HCT116 (cell line): ENCODE measurements at regions not wholly inside any gene's neighbourhood (a gene's known extent, or its start where the extent isn't known, plus 50 kb on each side); places are given as distances from the start of the nearest gene placed in this dataset.

Source experiments
- ATAC-seq: fragments of 200-7000 bp; cut with Tn5 transposase; 2 replicates; pipeline ENCODE4 v1.9.1; 2020; ENCODE audit warnings: mild to moderate bottlenecking, moderate library complexity
- BruUV-seq: library from RNA; stranded (reverse); fragments of 400-500 nt; replicated peaks from 2 replicates; lab custom pipeline; 2021; lab: Mats Ljungman, UMichigan
- CTCF ChIA-PET: fragments of 300-600 bp; sonication (Branson Sonifier 250); formaldehyde crosslinking; loops from one replicate; lab custom pipeline; 2021; ENCODE audit warnings: antibody characterized with exemption; lab: Charles Lee
- POLR2A ChIA-PET: fragments of 300-600, 350-600 bp; sonication (Branson Sonifier 250); formaldehyde crosslinking; loops from one replicate; lab custom pipeline; 2021; ENCODE audit warnings: antibody characterized with exemption; lab: Charles Lee
- RAD21 ChIA-PET, 2 experiments: fragments of 300-600 bp; sonication (Branson Sonifier 250); formaldehyde crosslinking; loops; one replicate each; lab custom pipeline; 2023; ENCODE audit warnings: low total read pairs in 2 of 2; ENCODE audit not compliant: uncharacterized antibody in 2 of 2, unreplicated experiment in 2 of 2, low non-redundant PET in 1 of 2; lab: Charles Lee
- DNase-seq: peaks from one replicate; pipeline ENCODE4 v3.0.0-alpha.2; 2010; ENCODE audit warnings: low read depth, low spot score
- H2AFZ ChIP-seq: fragments of 200-600 bp; shearing (Covaris generic), sonication (generic); 2 replicates; pipeline ENCODE4 v1.6.1; 2017; ENCODE audit warnings: low read depth, mixed run types, mixed read lengths, antibody characterized with exemption, low read length; ENCODE audit not compliant: poor library complexity, severe bottlenecking
- H3K27ac ChIP-seq: 2 replicates; pipeline ENCODE4 v1.5.1; 2012; ENCODE audit warnings: low read depth, low read length
- H3K27me3 ChIP-seq: fragments of 200-600 bp; sonication (generic); 2 replicates; pipeline ENCODE4 v1.6.1; 2016; ENCODE audit warnings: mixed run types, low read length, mixed read lengths; ENCODE audit not compliant: insufficient read depth
- H3K36me3 ChIP-seq, 2 experiments: fragments of 200-500 bp in 1 of 2; fragments of 200-600 bp in 1 of 2; sonication (Bioruptor generic) in 1 of 2; sonication (generic) in 1 of 2; 2 replicates each; pipeline versions ENCODE4 v1.5.1 to v1.6.1; 2014 to 2016; ENCODE audit warnings: low read length in 2 of 2, inconsistent platforms in 1 of 2, mixed read lengths in 1 of 2, mixed run types in 1 of 2; ENCODE audit not compliant: insufficient read depth in 2 of 2, control insufficient read depth in 1 of 2
- H3K4me1 ChIP-seq, 2 experiments: fragments of 200-600 bp in 1 of 2; sonication (generic) in 1 of 2; 2 replicates each; pipeline versions ENCODE4 v1.5.1 to v1.6.1; 2012 to 2017; ENCODE audit warnings: low read length in 2 of 2, inconsistent platforms in 1 of 2, mild to moderate bottlenecking in 1 of 2, mixed read lengths in 1 of 2, mixed run types in 1 of 2, moderate library complexity in 1 of 2; ENCODE audit not compliant: insufficient read depth in 2 of 2, control insufficient read depth in 1 of 2
- H3K4me2 ChIP-seq: fragments of 200-600 bp; sonication (generic); 2 replicates; pipeline ENCODE4 v1.6.1; 2017; ENCODE audit warnings: mixed run types, low read length, mixed read lengths
- H3K4me3 ChIP-seq, 2 experiments: fragments of 200-600 bp in 1 of 2; sonication (generic) in 1 of 2; replicated peaks in 1 of 2; 2 replicates each; pipeline ENCODE4 v1.5.1; 2011 to 2016; ENCODE audit warnings: low read length in 2 of 2, control low read depth in 1 of 2, low read depth in 1 of 2, mild to moderate bottlenecking in 1 of 2, mixed read lengths in 1 of 2, mixed run types in 1 of 2
- H3K79me2 ChIP-seq: fragments of 200-600 bp; sonication (generic); 2 replicates; pipeline ENCODE4 v1.6.1; 2017; ENCODE audit warnings: mild to moderate bottlenecking, mixed run types, low read length, moderate library complexity, mixed read lengths; ENCODE audit not compliant: insufficient read depth
- H3K9ac ChIP-seq: fragments of 200-600 bp; sonication (generic); 2 replicates; pipeline ENCODE4 v1.6.1; 2016; ENCODE audit warnings: low read length, mixed read lengths
- H3K9me2 ChIP-seq: fragments of 200-600 bp; sonication (generic), shearing (Covaris generic); 2 replicates; pipeline ENCODE4 v1.6.1; 2017; ENCODE audit warnings: mixed run types, mild to moderate bottlenecking, moderate library complexity; ENCODE audit not compliant: insufficient read depth
- H3K9me3 ChIP-seq, 2 experiments: fragments of 200-500 bp in 1 of 2; fragments of 200-600 bp in 1 of 2; sonication (Bioruptor generic) in 1 of 2; sonication (generic) in 1 of 2; 2 replicates each; pipeline ENCODE4 v1.6.1; 2014 to 2017; ENCODE audit warnings: low read length in 2 of 2, mixed read lengths in 2 of 2, inconsistent platforms in 1 of 2, low read depth in 1 of 2, mild to moderate bottlenecking in 1 of 2, mixed run types in 1 of 2, moderate library complexity in 1 of 2; ENCODE audit not compliant: control insufficient read depth in 1 of 2, insufficient read depth in 1 of 2
- H4K20me1 ChIP-seq: fragments of 200-600 bp; sonication (generic), shearing (Covaris generic); 2 replicates; pipeline ENCODE4 v1.6.1; 2017; ENCODE audit warnings: mixed run types, mild to moderate bottlenecking, moderate library complexity; ENCODE audit not compliant: insufficient read depth
- CEBPB ChIP-seq: IDR thresholded peaks from 2 replicates; pipeline ENCODE4 v1.6.1; 2012; ENCODE audit warnings: low read depth
- EGR1 ChIP-seq: IDR thresholded peaks from 2 replicates; pipeline ENCODE4 v1.6.1; 2012; ENCODE audit warnings: low read depth
- ELF1 ChIP-seq: IDR thresholded peaks from 2 replicates; pipeline ENCODE4 v1.6.1; 2012; ENCODE audit warnings: low read depth, borderline replicate concordance
- EZH2 ChIP-seq: fragments of 200-600 bp; sonication (generic); IDR thresholded peaks from 2 replicates; pipeline ENCODE4 v1.6.1; 2017; ENCODE audit warnings: antibody characterized with exemption, mixed run types
- EZH2phosphoT487 ChIP-seq: fragments of 200-600 bp; IDR thresholded peaks from 2 replicates; pipeline ENCODE4 v1.6.1; 2018; ENCODE audit warnings: antibody characterized with exemption, borderline replicate concordance
- FOSL1 ChIP-seq: IDR thresholded peaks from 2 replicates; pipeline ENCODE4 v1.6.1; 2012; ENCODE audit warnings: low read depth
- POLR2A ChIP-seq: IDR thresholded peaks from 2 replicates; pipeline ENCODE4 v1.7.0; 2011; ENCODE audit warnings: borderline replicate concordance; ENCODE audit not compliant: insufficient read depth, insufficient read length; ENCODE audit errors: extremely low read depth
- POLR2AphosphoS5 ChIP-seq: IDR thresholded peaks from 2 replicates; pipeline ENCODE4 v1.6.1; 2011; ENCODE audit warnings: mild to moderate bottlenecking, low read depth, low read length, moderate library complexity
- RAD21 ChIP-seq: IDR thresholded peaks from 2 replicates; pipeline ENCODE4 v1.6.1; 2012; ENCODE audit warnings: low read depth, mild to moderate bottlenecking
- SIN3A ChIP-seq: IDR thresholded peaks from 2 replicates; pipeline ENCODE4 v1.6.1; 2012; ENCODE audit warnings: low read depth
- SP1 ChIP-seq: IDR thresholded peaks from 2 replicates; pipeline ENCODE4 v1.6.1; 2012; ENCODE audit warnings: low read depth
- YY1 ChIP-seq: IDR thresholded peaks from 2 replicates; pipeline ENCODE4 v1.6.1; 2011; ENCODE audit warnings: low read length, low read depth, moderate library complexity, mild to moderate bottlenecking; ENCODE audit not compliant: insufficient replicate concordance; ENCODE audit errors: extremely low read depth
- ZFX ChIP-seq: fragments of 450-650 bp; IDR thresholded peaks from 2 replicates; pipeline ENCODE4 v1.6.1; 2017
- ZNF274 ChIP-seq: fragments of 200-500 bp; sonication (Bioruptor generic); IDR thresholded peaks from 2 replicates; pipeline ENCODE4 v1.6.1; 2014; ENCODE audit warnings: mild to moderate bottlenecking, low read depth, low read length, inconsistent platforms
- intact Hi-C: fragments of 100-400 bp; cut with micrococcal nuclease; formaldehyde crosslinking; loops from 2 replicates; pipeline ENCODE4 v1.10.0; 2022
- TF ChIP-seq, protein P1 (sequence below): IDR thresholded peaks from 2 replicates; pipeline ENCODE4 v1.6.1; 2012; ENCODE audit warnings: low read depth
- TF ChIP-seq, protein P2 (sequence below), 3 experiments: fragments of 200-600 bp in 1 of 3; sonication (generic) in 1 of 3; IDR thresholded peaks in 2 of 3; conservative IDR thresholded peaks in 1 of 3; 2 replicates each; pipeline ENCODE4 v1.5.1; 2012 to 2017; ENCODE audit warnings: low read depth in 2 of 3, low read length in 2 of 3, antibody characterized with exemption in 1 of 3, borderline replicate concordance in 1 of 3, control low read depth in 1 of 3, mild to moderate bottlenecking in 1 of 3, mixed read lengths in 1 of 3, mixed run types in 1 of 3, moderate library complexity in 1 of 3; ENCODE audit not compliant: insufficient read depth in 1 of 3

DNA sequence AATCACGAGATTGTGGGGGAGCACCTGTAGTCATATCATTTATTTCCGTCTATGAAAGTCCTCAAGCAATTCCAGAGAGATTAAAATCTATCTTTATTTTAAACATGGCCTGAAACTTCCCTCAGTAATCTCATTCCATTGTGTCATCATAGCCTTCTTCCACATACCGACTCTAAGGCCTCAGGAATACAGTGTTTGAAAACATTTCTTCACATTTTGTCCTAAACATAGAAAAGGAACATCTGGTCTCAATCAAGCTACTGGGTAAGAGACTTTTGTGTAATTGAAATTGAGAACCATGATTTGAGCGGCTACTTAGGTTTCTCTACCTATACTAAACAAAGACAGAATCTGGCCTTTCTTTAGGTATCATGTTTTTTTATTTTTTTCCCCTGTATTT, 78.0 kb upstream of the ELMO1 start:
- RAD21 ChIA-PET = no interaction called here
- Histone ChIP-seq H3K4me1 (no peaks in the 10 kb centered on the region), H2AFZ (no peak overlapping the region), H3K9me3 (no peaks in the 10 kb centered on the region), H3K36me3 (no peaks in the 10 kb centered on the region), H3K4me2 (no peak overlapping the region), H3K9me2 (no peaks in the 10 kb centered on the region), H4K20me1 (no peaks in the 10 kb centered on the region), H3K27me3 (no peaks in the 10 kb centered on the region), H3K9ac (no peak overlapping the region), H3K4me3 (no peak overlapping the region), H3K79me2 (no peaks in the 10 kb centered on the region), H3K27ac (no peak overlapping the region)
- POLR2A ChIA-PET = no interaction called here
- BruUV-seq = no TSS peak
- ATAC-seq = no peak
- CTCF ChIA-PET = no interaction called here
- intact Hi-C loops = no loop called here
- no peak for DNase-seq
- TF ChIP-seq ZFX (no peak), ELF1 (no peak), EZH2phosphoT487 (no peak), FOSL1 (no peak), EGR1 (no peak), YY1 (no peak), POLR2AphosphoS5 (no peak), POLR2A (no peak), EZH2 (no peak), CEBPB (no peak)

DNA sequence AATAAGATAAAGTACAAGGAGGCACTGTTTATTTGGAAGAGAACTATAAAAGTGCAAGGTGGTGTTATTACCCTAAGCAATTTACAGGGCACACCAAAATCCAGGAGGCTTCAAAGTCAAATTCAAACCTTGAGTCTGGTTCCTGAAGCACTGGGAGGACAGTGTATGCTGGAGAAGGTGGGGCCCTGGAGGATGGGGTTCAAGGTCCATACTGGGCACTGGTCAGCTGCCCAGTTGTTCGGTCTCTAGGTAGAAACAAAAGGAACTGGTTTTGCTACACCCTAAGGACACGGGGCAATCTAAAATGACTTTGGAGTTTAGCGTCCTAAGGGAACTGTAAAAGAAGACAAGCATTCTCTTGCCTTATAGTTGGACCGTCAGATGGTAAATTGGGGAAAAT, 78.4 kb upstream of the ELMO1 start:
- no peaks in the 10 kb centered on the region for H3K36me3 ChIP-seq
- no peak overlapping the region for H3K9ac ChIP-seq
- H4K20me1 ChIP-seq = no peaks in the 10 kb centered on the region
- ATAC-seq = no peak
- H3K9me3 ChIP-seq = no peaks in the 10 kb centered on the region
- ChIA-PET POLR2A (no interaction called here), RAD21 (no interaction called here), CTCF (no interaction called here)
- H3K27ac ChIP-seq = no peak overlapping the region
- H3K79me2 ChIP-seq = no peaks in the 10 kb centered on the region
- H3K4me2 ChIP-seq = no peak overlapping the region
- H2AFZ ChIP-seq = no peak overlapping the region
- no TSS peak for BruUV-seq
- no peak for DNase-seq
- no peaks in the 10 kb centered on the region for H3K4me1 ChIP-seq
- intact Hi-C loops = no loop called here
- H3K4me3 ChIP-seq = no peak overlapping the region
- no peaks in the 10 kb centered on the region for H3K9me2 ChIP-seq
- H3K27me3 ChIP-seq = no peaks in the 10 kb centered on the region
- TF ChIP-seq SIN3A (no peak), SP1 (no peak), EZH2 (no peak), ZNF274 (no peak), RAD21 (no peak)
- TF ChIP-seq, protein P1, sequence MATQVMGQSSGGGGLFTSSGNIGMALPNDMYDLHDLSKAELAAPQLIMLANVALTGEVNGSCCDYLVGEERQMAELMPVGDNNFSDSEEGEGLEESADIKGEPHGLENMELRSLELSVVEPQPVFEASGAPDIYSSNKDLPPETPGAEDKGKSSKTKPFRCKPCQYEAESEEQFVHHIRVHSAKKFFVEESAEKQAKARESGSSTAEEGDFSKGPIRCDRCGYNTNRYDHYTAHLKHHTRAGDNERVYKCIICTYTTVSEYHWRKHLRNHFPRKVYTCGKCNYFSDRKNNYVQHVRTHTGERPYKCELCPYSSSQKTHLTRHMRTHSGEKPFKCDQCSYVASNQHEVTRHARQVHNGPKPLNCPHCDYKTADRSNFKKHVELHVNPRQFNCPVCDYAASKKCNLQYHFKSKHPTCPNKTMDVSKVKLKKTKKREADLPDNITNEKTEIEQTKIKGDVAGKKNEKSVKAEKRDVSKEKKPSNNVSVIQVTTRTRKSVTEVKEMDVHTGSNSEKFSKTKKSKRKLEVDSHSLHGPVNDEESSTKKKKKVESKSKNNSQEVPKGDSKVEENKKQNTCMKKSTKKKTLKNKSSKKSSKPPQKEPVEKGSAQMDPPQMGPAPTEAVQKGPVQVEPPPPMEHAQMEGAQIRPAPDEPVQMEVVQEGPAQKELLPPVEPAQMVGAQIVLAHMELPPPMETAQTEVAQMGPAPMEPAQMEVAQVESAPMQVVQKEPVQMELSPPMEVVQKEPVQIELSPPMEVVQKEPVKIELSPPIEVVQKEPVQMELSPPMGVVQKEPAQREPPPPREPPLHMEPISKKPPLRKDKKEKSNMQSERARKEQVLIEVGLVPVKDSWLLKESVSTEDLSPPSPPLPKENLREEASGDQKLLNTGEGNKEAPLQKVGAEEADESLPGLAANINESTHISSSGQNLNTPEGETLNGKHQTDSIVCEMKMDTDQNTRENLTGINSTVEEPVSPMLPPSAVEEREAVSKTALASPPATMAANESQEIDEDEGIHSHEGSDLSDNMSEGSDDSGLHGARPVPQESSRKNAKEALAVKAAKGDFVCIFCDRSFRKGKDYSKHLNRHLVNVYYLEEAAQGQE = no peak
- TF ChIP-seq, protein P2, sequence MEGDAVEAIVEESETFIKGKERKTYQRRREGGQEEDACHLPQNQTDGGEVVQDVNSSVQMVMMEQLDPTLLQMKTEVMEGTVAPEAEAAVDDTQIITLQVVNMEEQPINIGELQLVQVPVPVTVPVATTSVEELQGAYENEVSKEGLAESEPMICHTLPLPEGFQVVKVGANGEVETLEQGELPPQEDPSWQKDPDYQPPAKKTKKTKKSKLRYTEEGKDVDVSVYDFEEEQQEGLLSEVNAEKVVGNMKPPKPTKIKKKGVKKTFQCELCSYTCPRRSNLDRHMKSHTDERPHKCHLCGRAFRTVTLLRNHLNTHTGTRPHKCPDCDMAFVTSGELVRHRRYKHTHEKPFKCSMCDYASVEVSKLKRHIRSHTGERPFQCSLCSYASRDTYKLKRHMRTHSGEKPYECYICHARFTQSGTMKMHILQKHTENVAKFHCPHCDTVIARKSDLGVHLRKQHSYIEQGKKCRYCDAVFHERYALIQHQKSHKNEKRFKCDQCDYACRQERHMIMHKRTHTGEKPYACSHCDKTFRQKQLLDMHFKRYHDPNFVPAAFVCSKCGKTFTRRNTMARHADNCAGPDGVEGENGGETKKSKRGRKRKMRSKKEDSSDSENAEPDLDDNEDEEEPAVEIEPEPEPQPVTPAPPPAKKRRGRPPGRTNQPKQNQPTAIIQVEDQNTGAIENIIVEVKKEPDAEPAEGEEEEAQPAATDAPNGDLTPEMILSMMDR (IDR thresholded peaks at IDR 0.05 in 2 of 3, conservative IDR thresholded peaks at IDR 0.05 in 1 of 3; ENCODE audit: borderline replicate concordance in 1 of 3, insufficient read depth in 1 of 3, low read depth in 2 of 3, low read length in 2 of 3) = no peak
